Breast epithelium (tissue), 4 donors: ENCODE measurements at regions not wholly inside any gene's neighbourhood (a gene's known extent, or its start where the extent isn't known, plus 50 kb on each side); places are given as distances from the start of the nearest gene placed in this dataset.

Source experiments
- DNase-seq, 2 donors: peaks; one replicate each; pipeline ENCODE4 v3.0.0-alpha.2; 2019; ENCODE audit warnings: low spot score in 2 of 2
- H3K27ac ChIP-seq, 2 donors: fragments of 200-600 bp; sonication (generic) in 1 of 2; one replicate each; pipeline ENCODE4 v1.5.1; 2016 to 2019; ENCODE audit warnings: mild to moderate bottlenecking in 1 of 2
- H3K27me3 ChIP-seq, 2 donors: fragments of 200-600 bp; sonication (generic) in 1 of 2; one replicate each; pipeline versions ENCODE4 v1.5.1 to v1.6.0; 2017 to 2019; ENCODE audit warnings: control low read depth in 1 of 2, mild to moderate bottlenecking in 1 of 2
- H3K36me3 ChIP-seq: fragments of 200-600 bp; one replicate; pipeline ENCODE4 v1.5.1; 2019
- H3K4me1 ChIP-seq, 2 donors: fragments of 200-600 bp; sonication (generic); one replicate each; pipeline ENCODE4 v1.5.1; 2016 to 2019; ENCODE audit warnings: control low read depth in 1 of 2
- H3K4me3 ChIP-seq, 3 donors: fragments of 200-600 bp; sonication (generic); 1 replicate in 2 of 3; 2 replicates in 1 of 3; pipeline ENCODE4 v1.5.1; 2016 to 2019; ENCODE audit warnings: mild to moderate bottlenecking in 3 of 3, moderate library complexity in 2 of 3
- H3K9me3 ChIP-seq, 2 donors: fragments of 200-600 bp; sonication (generic) in 1 of 2; one replicate each; pipeline ENCODE4 v1.5.1; 2016 to 2019; ENCODE audit warnings: control low read depth in 1 of 2
- POLR2A ChIP-seq: fragments of 450-650 bp; IDR thresholded peaks from one replicate; pipeline ENCODE4 v1.6.1; 2016; ENCODE audit warnings: antibody characterized with exemption, mild to moderate bottlenecking, moderate library complexity
- POLR2AphosphoS5 ChIP-seq, 3 donors: sonication (generic); formaldehyde crosslinking; IDR thresholded peaks; one replicate each; pipeline ENCODE4 v1.6.1; 2017; ENCODE audit warnings: antibody characterized with exemption in 3 of 3
- intact Hi-C: fragments of 100-400 bp; cut with DNase I; formaldehyde crosslinking; loops from one replicate; pipeline ENCODE4 v1.15.1; 2023; ENCODE audit warnings: low total_unique reads
- TF ChIP-seq, protein P1 (sequence below), 3 donors: fragments of 450-650 bp; IDR thresholded peaks; one replicate each; pipeline ENCODE4 v1.5.1; 2016 to 2017; ENCODE audit warnings: antibody characterized with exemption in 3 of 3, mild to moderate bottlenecking in 3 of 3, moderate library complexity in 3 of 3

DNA sequence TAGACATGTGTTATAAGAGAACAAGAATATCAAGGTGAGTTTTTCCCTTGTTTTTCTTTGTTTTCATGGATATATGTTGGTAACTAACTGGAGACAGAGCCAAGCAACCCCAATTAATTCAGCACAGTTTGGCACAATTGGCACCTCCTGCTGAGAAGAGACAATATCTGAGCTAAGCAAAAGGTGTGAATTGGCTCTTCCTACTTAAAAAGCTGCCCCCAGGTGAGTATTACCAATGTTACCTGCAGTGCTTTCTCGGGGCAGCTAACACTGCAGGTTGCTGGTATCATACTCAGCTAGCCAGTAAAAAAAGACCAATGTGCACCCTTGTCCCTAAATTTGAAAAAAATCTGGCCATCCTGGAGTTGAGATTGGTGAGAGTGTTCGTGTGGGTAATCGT is 871.2 kb upstream of the TENM3 start:
- H3K27ac ChIP-seq = no peak overlapping the region
- H3K4me1 ChIP-seq = no peaks in the 10 kb centered on the region
- intact Hi-C loops = no loop called here
- H3K27me3 ChIP-seq = no peaks in the 10 kb centered on the region
- H3K4me3 ChIP-seq = no peak overlapping the region
- H3K36me3 ChIP-seq = no peaks in the 10 kb centered on the region
- H3K9me3 ChIP-seq = no peaks in the 10 kb centered on the region
- no peak for DNase-seq
- TF ChIP-seq POLR2A (no peak), POLR2AphosphoS5 (IDR thresholded peaks at IDR 0.05) (no peak)
- TF ChIP-seq, protein P1, sequence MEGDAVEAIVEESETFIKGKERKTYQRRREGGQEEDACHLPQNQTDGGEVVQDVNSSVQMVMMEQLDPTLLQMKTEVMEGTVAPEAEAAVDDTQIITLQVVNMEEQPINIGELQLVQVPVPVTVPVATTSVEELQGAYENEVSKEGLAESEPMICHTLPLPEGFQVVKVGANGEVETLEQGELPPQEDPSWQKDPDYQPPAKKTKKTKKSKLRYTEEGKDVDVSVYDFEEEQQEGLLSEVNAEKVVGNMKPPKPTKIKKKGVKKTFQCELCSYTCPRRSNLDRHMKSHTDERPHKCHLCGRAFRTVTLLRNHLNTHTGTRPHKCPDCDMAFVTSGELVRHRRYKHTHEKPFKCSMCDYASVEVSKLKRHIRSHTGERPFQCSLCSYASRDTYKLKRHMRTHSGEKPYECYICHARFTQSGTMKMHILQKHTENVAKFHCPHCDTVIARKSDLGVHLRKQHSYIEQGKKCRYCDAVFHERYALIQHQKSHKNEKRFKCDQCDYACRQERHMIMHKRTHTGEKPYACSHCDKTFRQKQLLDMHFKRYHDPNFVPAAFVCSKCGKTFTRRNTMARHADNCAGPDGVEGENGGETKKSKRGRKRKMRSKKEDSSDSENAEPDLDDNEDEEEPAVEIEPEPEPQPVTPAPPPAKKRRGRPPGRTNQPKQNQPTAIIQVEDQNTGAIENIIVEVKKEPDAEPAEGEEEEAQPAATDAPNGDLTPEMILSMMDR (IDR thresholded peaks at IDR 0.05) = no peak

GRCh38 chr4:181376058-181376457 is 867.1 kb upstream of the TENM3 start:
- H3K4me3 ChIP-seq = no peak overlapping the region
- TF ChIP-seq POLR2A = no peak
- TF ChIP-seq POLR2AphosphoS5 (IDR thresholded peaks at IDR 0.05) = no peak
- TF ChIP-seq, protein P1 (IDR thresholded peaks at IDR 0.05) = no peak
- H3K9me3 ChIP-seq = peaks cover 0 to 3% of the 10 kb centered on the region in 2 donors
- H3K27me3 ChIP-seq = no peaks in the 10 kb centered on the region
- H3K27ac ChIP-seq = no peak overlapping the region
- H3K4me1 ChIP-seq = no peaks in the 10 kb centered on the region
- no peaks in the 10 kb centered on the region for H3K36me3 ChIP-seq
- no peak for DNase-seq
- intact Hi-C loops = no loop called here

- Histone ChIP-seq H3K27ac (no peak overlapping the region), H3K9me3 (no peaks in the 10 kb centered on the region), H3K27me3 (no peaks in the 10 kb centered on the region), H3K4me3 (no peak overlapping the region), H3K36me3 (no peaks in the 10 kb centered on the region), H3K4me1 (no peaks in the 10 kb centered on the region)
- TF ChIP-seq POLR2AphosphoS5 (IDR thresholded peaks at IDR 0.05) (no peak), POLR2A (no peak)
- TF ChIP-seq, protein P1 (IDR thresholded peaks at IDR 0.05) = no peak
- intact Hi-C loops = no loop called here
- no peak for DNase-seq
Observed at GRCh38 chr4:181388061-181388460, 855.1 kb upstream of the TENM3 start.

DNA sequence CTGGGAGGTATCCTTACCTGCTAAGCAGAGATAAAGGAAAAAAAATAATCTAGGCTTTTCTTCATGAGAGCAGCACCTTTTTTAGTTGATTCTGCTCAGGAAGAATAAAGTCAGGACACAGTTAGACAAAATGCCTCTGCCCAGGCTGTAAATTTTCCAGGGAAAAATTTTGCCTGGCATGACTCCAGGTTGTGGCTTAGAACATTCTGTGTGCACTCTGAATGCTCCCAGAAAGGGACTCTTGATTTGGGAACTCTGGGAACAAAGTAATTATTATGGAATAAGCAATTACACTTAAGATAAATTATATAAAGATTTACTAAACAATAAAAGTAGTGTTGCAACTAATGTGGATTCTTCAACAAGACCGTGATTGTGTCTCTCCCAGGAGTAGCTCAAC is 826.2 kb upstream of the TENM3 start:
- Histone ChIP-seq H3K36me3 (no peaks in the 10 kb centered on the region), H3K9me3 (no peaks in the 10 kb centered on the region)
- no peak for TF ChIP-seq POLR2AphosphoS5 (IDR thresholded peaks at IDR 0.05)
- TF ChIP-seq, protein P1 (IDR thresholded peaks at IDR 0.05) = no peak

GRCh38 chr4:181418496-181418895 is 824.7 kb upstream of the TENM3 start:
- Histone ChIP-seq H3K4me1 (no peaks in the 10 kb centered on the region), H3K4me3 (no peak overlapping the region), H3K27ac (no peak overlapping the region), H3K9me3 (no peaks in the 10 kb centered on the region), H3K36me3 (no peaks in the 10 kb centered on the region), H3K27me3 (no peaks in the 10 kb centered on the region)
- DNase-seq = no peak
- TF ChIP-seq POLR2AphosphoS5 (IDR thresholded peaks at IDR 0.05) = no peak
- TF ChIP-seq, protein P1 (IDR thresholded peaks at IDR 0.05) = no peak
- no peak for TF ChIP-seq POLR2A
- intact Hi-C loops = loop anchor here (10.0 kb wide), 1 partner anchor 366 kb away; no protein-coding TSS in a partner anchor

More for the DNA sequence above, 826.2 kb upstream of the TENM3 start:
- intact Hi-C loops = loop anchor here (10.0 kb wide), 1 partner anchor 368 kb away; no protein-coding TSS in a partner anchor
- no peaks in the 10 kb centered on the region for H3K4me1 ChIP-seq
- no peak overlapping the region for H3K4me3 ChIP-seq
- no peak overlapping the region for H3K27ac ChIP-seq
- H3K27me3 ChIP-seq = no peaks in the 10 kb centered on the region
- no peak for DNase-seq
